Upper lobe of right lung (tissue), 1 donor: ENCODE measurements at regions not wholly inside any gene's neighbourhood (a gene's known extent, or its start where the extent isn't known, plus 50 kb on each side); places are given as distances from the start of the nearest gene placed in this dataset.

Experiments used
- ATAC-seq: fragments of 200-7000 bp; cut with Tn5 transposase; one replicate; pipeline ENCODE4 v1.9.1; 2020; ENCODE audit warnings: mild to moderate bottlenecking, moderate library complexity
- DNase-seq: peaks from one replicate; pipeline ENCODE4 v3.0.0-alpha.2; 2020
- H3K27ac ChIP-seq: fragments of 200-600 bp; one replicate; pipeline ENCODE4 v1.8.0; 2022
- H3K27me3 ChIP-seq: fragments of 200-600 bp; one replicate; pipeline ENCODE4 v1.8.0; 2022; ENCODE audit warnings: mild to moderate bottlenecking
- H3K36me3 ChIP-seq: fragments of 200-600 bp; one replicate; pipeline ENCODE4 v1.8.0; 2022
- H3K4me1 ChIP-seq: fragments of 200-600 bp; one replicate; pipeline ENCODE4 v1.8.0; 2022
- H3K4me3 ChIP-seq: fragments of 200-600 bp; one replicate; pipeline ENCODE4 v1.8.0; 2022; ENCODE audit warnings: mild to moderate bottlenecking
- H3K9me3 ChIP-seq: fragments of 200-600 bp; one replicate; pipeline ENCODE4 v1.8.0; 2022
- CTCF ChIP-seq: fragments of 200-600 bp; IDR thresholded peaks from one replicate; pipeline ENCODE4 v1.8.0; 2022; ENCODE audit warnings: antibody characterized with exemption
- intact Hi-C: fragments of 100-400 bp; cut with DNase I; formaldehyde crosslinking; loops from one replicate; pipeline ENCODE4 v1.11.0; 2022
- donor health status: DM: no; HTN: yes; CAD: no; lungs with severe emphysema.

GRCh38 chr5:74501674-74502478 lies 138.7 kb downstream of the ENC1 start:
- no peak for ATAC-seq

GRCh38 chr5:74500110-74500917 lies 140.2 kb downstream of the ENC1 start:
- DNase-seq (no peak), ATAC-seq (no peak)
- no peaks in the 10 kb centered on the region for H3K36me3 ChIP-seq
- no peak overlapping the region for H3K27ac ChIP-seq
- no peak for TF ChIP-seq CTCF
- intact Hi-C loops = no loop called here
- no peaks in the 10 kb centered on the region for H3K27me3 ChIP-seq
- H3K4me1 ChIP-seq = peaks cover 18% of the 10 kb centered on the region
- H3K4me3 ChIP-seq = no peak overlapping the region
- H3K9me3 ChIP-seq = no peaks in the 10 kb centered on the region

More at GRCh38 chr5:74501674-74502478, 138.7 kb downstream of the ENC1 start:
- intact Hi-C loops = no loop called here
- no peak for DNase-seq
- Histone ChIP-seq H3K27ac (no peak overlapping the region), H3K9me3 (no peaks in the 10 kb centered on the region), H3K4me3 (no peak overlapping the region), H3K4me1 (peaks cover 18% of the 10 kb centered on the region), H3K27me3 (no peaks in the 10 kb centered on the region), H3K36me3 (no peaks in the 10 kb centered on the region)
- TF ChIP-seq CTCF = no peak

- Histone ChIP-seq H3K36me3 (no peaks in the 10 kb centered on the region), H3K27me3 (no peaks in the 10 kb centered on the region), H3K4me1 (peaks cover 18% of the 10 kb centered on the region), H3K9me3 (no peaks in the 10 kb centered on the region), H3K4me3 (no peak overlapping the region), H3K27ac (no peak overlapping the region)
- TF ChIP-seq CTCF = no peak
- ATAC-seq (no peak), DNase-seq (no peak)
- intact Hi-C loops = no loop called here
These were observed 141.1 kb downstream of the ENC1 start for GRCh38 chr5:74499256-74500050.

GRCh38 chr5:74497706-74498105 lies 142.8 kb downstream of the ENC1 start:
- H3K9me3 ChIP-seq = no peaks in the 10 kb centered on the region
- no peaks in the 10 kb centered on the region for H3K27me3 ChIP-seq
- H3K4me3 ChIP-seq = no peak overlapping the region
- intact Hi-C loops = no loop called here
- H3K4me1 ChIP-seq = peaks cover 15% of the 10 kb centered on the region
- no peak for TF ChIP-seq CTCF
- no peaks in the 10 kb centered on the region for H3K36me3 ChIP-seq
- ATAC-seq (no peak), DNase-seq (no peak)
- H3K27ac ChIP-seq = no peak overlapping the region

GRCh38 chr5:74493411-74493810 lies 147.1 kb downstream of the ENC1 start:
- H3K27ac ChIP-seq = no peak overlapping the region
- no peak overlapping the region for H3K4me3 ChIP-seq
- intact Hi-C loops = no loop called here
- ATAC-seq (no peak), DNase-seq (no peak)
- TF ChIP-seq CTCF = no peak
- H3K9me3 ChIP-seq = no peaks in the 10 kb centered on the region
- no peaks in the 10 kb centered on the region for H3K4me1 ChIP-seq
- H3K36me3 ChIP-seq = no peaks in the 10 kb centered on the region
- no peaks in the 10 kb centered on the region for H3K27me3 ChIP-seq
